ENCODE measurements at regions not wholly inside any gene's neighbourhood (a gene's known extent, or its start where the extent isn't known, plus 50 kb on each side); places are given as distances from the start of the nearest gene placed in this dataset.

DNA sequence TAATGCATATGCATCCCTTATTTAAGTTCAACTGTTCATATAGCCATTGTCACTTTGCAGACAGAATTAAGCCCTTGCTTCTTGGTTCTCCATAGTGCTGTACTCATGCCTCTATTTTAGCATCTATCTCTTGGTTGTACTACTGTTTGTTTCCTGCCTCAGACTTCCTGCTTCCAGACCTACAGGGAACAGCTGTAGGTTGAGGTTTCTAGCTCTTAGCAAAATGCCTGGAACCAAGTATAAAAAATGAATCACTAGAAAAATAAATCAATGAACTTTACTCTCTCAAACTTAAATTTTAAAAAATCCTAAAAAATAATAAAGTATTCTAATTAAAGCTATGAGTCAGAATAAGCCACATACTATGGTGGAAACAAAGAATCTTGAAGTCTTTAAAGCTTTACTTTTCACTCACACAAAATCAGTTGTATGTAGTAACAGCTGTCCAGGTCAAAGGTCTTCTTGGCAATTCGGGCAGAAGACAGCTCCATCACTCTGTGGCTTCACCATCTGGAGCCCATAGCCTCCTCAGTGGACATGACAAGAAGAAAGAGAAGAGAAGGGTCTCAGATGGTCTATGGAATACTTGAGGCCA is 1228.1 kb upstream of the GYPC start:
- no peak overlapping the region for H3K27ac ChIP-seq (ENCODE audit: low read depth, low read length)
- H3K27me3 ChIP-seq (ENCODE audit: control insufficient read depth in 3 of 3, insufficient read depth in 3 of 3, low read length in 3 of 3): no peaks in the 10 kb centered on the region
- H3K4me3 ChIP-seq (ENCODE audit: low read length in 3 of 3): no peak overlapping the region

DNA sequence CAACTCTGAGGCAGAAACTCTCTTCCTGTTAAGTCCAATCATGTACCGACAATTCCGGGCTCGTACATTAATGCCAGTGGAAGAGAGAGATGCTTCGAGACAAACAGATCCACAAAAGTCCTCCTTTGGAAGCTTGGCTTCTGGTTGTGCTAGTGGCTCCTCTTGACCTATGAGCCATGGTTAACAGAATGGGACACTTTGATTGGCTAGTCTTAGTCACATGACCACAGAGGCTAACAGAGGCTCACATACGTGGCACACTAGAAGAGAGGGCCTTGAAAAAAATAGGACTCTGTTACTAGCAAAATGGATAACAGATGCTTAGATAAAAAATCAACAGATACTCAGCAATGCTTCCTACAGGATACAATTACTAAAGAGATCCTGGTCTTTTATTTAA is 1211.9 kb upstream of the GYPC start:
- Histone ChIP-seq H3K27me3 (ENCODE audit: control insufficient read depth in 3 of 3, insufficient read depth in 3 of 3, low read length in 3 of 3) (no peaks in the 10 kb centered on the region), H3K9me3 (ENCODE audit: control insufficient read depth in 3 of 3, low read length in 3 of 3) (no peaks in the 10 kb centered on the region), H3K4me1 (ENCODE audit: control insufficient read depth in 3 of 3, insufficient read depth in 3 of 3, low read length in 3 of 3) (no peaks in the 10 kb centered on the region), H3K36me3 (ENCODE audit: control insufficient read depth in 3 of 3, insufficient read depth in 3 of 3, low read length in 3 of 3) (no peaks in the 10 kb centered on the region), H3K27ac (ENCODE audit: low read depth, low read length) (no peak overlapping the region), H3K9ac (ENCODE audit: low read depth in 1 of 3, low read length in 3 of 3) (no peak overlapping the region), H3K4me3 (ENCODE audit: low read length in 3 of 3) (no peak overlapping the region)

More for the DNA sequence above, 1228.1 kb upstream of the GYPC start:
- H3K36me3 ChIP-seq (ENCODE audit: control insufficient read depth in 3 of 3, insufficient read depth in 3 of 3, low read length in 3 of 3): no peaks in the 10 kb centered on the region
- no peaks in the 10 kb centered on the region for H3K9me3 ChIP-seq (ENCODE audit: control insufficient read depth in 3 of 3, low read length in 3 of 3)
- no peak overlapping the region for H3K9ac ChIP-seq (ENCODE audit: low read depth in 1 of 3, low read length in 3 of 3)
- H3K4me1 ChIP-seq (ENCODE audit: control insufficient read depth in 3 of 3, insufficient read depth in 3 of 3, low read length in 3 of 3): no peaks in the 10 kb centered on the region

- Histone ChIP-seq H3K4me1 (ENCODE audit: control insufficient read depth in 3 of 3, insufficient read depth in 3 of 3, low read length in 3 of 3) (no peaks in the 10 kb centered on the region), H3K9ac (ENCODE audit: low read depth in 1 of 3, low read length in 3 of 3) (no peak overlapping the region), H3K9me3 (ENCODE audit: control insufficient read depth in 3 of 3, low read length in 3 of 3) (no peaks in the 10 kb centered on the region), H3K36me3 (ENCODE audit: control insufficient read depth in 3 of 3, insufficient read depth in 3 of 3, low read length in 3 of 3) (no peaks in the 10 kb centered on the region), H3K27me3 (ENCODE audit: control insufficient read depth in 3 of 3, insufficient read depth in 3 of 3, low read length in 3 of 3) (no peaks in the 10 kb centered on the region), H3K4me3 (ENCODE audit: low read length in 3 of 3) (no peak overlapping the region), H3K27ac (ENCODE audit: low read depth, low read length) (no peak overlapping the region)
Observed at GRCh38 chr2:125445495-125445894, 1210.5 kb upstream of the GYPC start.

- no peaks in the 10 kb centered on the region for H3K4me1 ChIP-seq (ENCODE audit: control insufficient read depth in 3 of 3, insufficient read depth in 3 of 3, low read length in 3 of 3)
- H3K27ac ChIP-seq (ENCODE audit: low read depth, low read length): no peak overlapping the region
- H3K9ac ChIP-seq (ENCODE audit: low read depth in 1 of 3, low read length in 3 of 3): no peak overlapping the region
- H3K36me3 ChIP-seq (ENCODE audit: control insufficient read depth in 3 of 3, insufficient read depth in 3 of 3, low read length in 3 of 3): no peaks in the 10 kb centered on the region
- H3K27me3 ChIP-seq (ENCODE audit: control insufficient read depth in 3 of 3, insufficient read depth in 3 of 3, low read length in 3 of 3): no peaks in the 10 kb centered on the region
- H3K4me3 ChIP-seq (ENCODE audit: low read length in 3 of 3): no peak overlapping the region
- no peaks in the 10 kb centered on the region for H3K9me3 ChIP-seq (ENCODE audit: control insufficient read depth in 3 of 3, low read length in 3 of 3)
Observed at GRCh38 chr2:125450092-125450491, 1205.9 kb upstream of the GYPC start.

GRCh38 chr2:125455110-125455509 is 1200.8 kb upstream of the GYPC start:
- no peak overlapping the region for H3K4me3 ChIP-seq (ENCODE audit: low read length in 3 of 3)
- no peaks in the 10 kb centered on the region for H3K4me1 ChIP-seq (ENCODE audit: control insufficient read depth in 3 of 3, insufficient read depth in 3 of 3, low read length in 3 of 3)
- H3K9ac ChIP-seq (ENCODE audit: low read depth in 1 of 3, low read length in 3 of 3): no peak overlapping the region
- H3K27ac ChIP-seq (ENCODE audit: low read depth, low read length): no peak overlapping the region
- H3K9me3 ChIP-seq (ENCODE audit: control insufficient read depth in 3 of 3, low read length in 3 of 3): no peaks in the 10 kb centered on the region
- no peaks in the 10 kb centered on the region for H3K36me3 ChIP-seq (ENCODE audit: control insufficient read depth in 3 of 3, insufficient read depth in 3 of 3, low read length in 3 of 3)
- no peaks in the 10 kb centered on the region for H3K27me3 ChIP-seq (ENCODE audit: control insufficient read depth in 3 of 3, insufficient read depth in 3 of 3, low read length in 3 of 3)

GRCh38 chr2:125456693-125457363 is 1199.1 kb upstream of the GYPC start:
- no peaks in the 10 kb centered on the region for H3K36me3 ChIP-seq (ENCODE audit: control insufficient read depth in 3 of 3, insufficient read depth in 3 of 3, low read length in 3 of 3)
- H3K27me3 ChIP-seq (ENCODE audit: control insufficient read depth in 3 of 3, insufficient read depth in 3 of 3, low read length in 3 of 3): no peaks in the 10 kb centered on the region
- H3K9ac ChIP-seq (ENCODE audit: low read depth in 1 of 3, low read length in 3 of 3): no peak overlapping the region
- H3K4me3 ChIP-seq (ENCODE audit: low read length in 3 of 3): no peak overlapping the region
- H3K9me3 ChIP-seq (ENCODE audit: control insufficient read depth in 3 of 3, low read length in 3 of 3): no peaks in the 10 kb centered on the region
- H3K4me1 ChIP-seq (ENCODE audit: control insufficient read depth in 3 of 3, insufficient read depth in 3 of 3, low read length in 3 of 3): no peaks in the 10 kb centered on the region
- H3K27ac ChIP-seq (ENCODE audit: low read depth, low read length): no peak overlapping the region

DNA sequence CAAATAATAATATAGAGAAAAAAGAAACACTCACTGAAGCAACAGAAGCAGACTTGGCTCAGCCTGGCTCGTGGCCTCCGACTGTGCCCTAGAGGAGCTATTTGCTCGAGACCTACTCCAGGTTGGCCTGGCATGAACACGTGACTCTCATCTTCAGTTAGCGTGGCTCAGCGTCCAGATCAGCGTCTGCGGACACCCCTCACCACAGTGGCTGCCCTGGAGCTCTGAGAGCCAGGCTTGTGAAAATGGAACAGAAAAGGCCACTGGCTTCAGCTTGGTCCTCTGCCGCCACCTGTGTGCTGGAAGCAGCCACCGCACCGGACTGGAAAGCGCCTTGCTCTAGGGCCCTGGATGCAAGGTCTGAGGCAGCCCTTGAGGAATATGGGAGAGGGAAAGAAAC is 1184.0 kb upstream of the GYPC start:
- Histone ChIP-seq H3K27ac (ENCODE audit: low read depth, low read length) (no peak overlapping the region), H3K4me3 (ENCODE audit: low read length in 3 of 3) (no peak overlapping the region), H3K4me1 (ENCODE audit: control insufficient read depth in 3 of 3, insufficient read depth in 3 of 3, low read length in 3 of 3) (no peaks in the 10 kb centered on the region), H3K9me3 (ENCODE audit: control insufficient read depth in 3 of 3, low read length in 3 of 3) (peaks cover 0 to 3% (median 0%) of the 10 kb centered on the region in 3 donors), H3K9ac (ENCODE audit: low read depth in 1 of 3, low read length in 3 of 3) (no peak overlapping the region), H3K36me3 (ENCODE audit: control insufficient read depth in 3 of 3, insufficient read depth in 3 of 3, low read length in 3 of 3) (no peaks in the 10 kb centered on the region), H3K27me3 (ENCODE audit: control insufficient read depth in 3 of 3, insufficient read depth in 3 of 3, low read length in 3 of 3) (no peaks in the 10 kb centered on the region)

GRCh38 chr2:125479143-125479636 is 1176.8 kb upstream of the GYPC start:
- Histone ChIP-seq H3K27me3 (ENCODE audit: control insufficient read depth in 3 of 3, insufficient read depth in 3 of 3, low read length in 3 of 3) (no peaks in the 10 kb centered on the region), H3K9ac (ENCODE audit: low read depth in 1 of 3, low read length in 3 of 3) (no peak overlapping the region), H3K4me3 (ENCODE audit: low read length in 3 of 3) (no peak overlapping the region), H3K36me3 (ENCODE audit: control insufficient read depth in 3 of 3, insufficient read depth in 3 of 3, low read length in 3 of 3) (no peaks in the 10 kb centered on the region), H3K27ac (ENCODE audit: low read depth, low read length) (no peak overlapping the region), H3K9me3 (ENCODE audit: control insufficient read depth in 3 of 3, low read length in 3 of 3) (peaks cover 0 to 3% (median 0%) of the 10 kb centered on the region in 3 donors), H3K4me1 (ENCODE audit: control insufficient read depth in 3 of 3, insufficient read depth in 3 of 3, low read length in 3 of 3) (no peaks in the 10 kb centered on the region)

GRCh38 chr2:125490308-125490707 is 1165.7 kb upstream of the GYPC start:
- H3K36me3 ChIP-seq (ENCODE audit: control insufficient read depth in 3 of 3, insufficient read depth in 3 of 3, low read length in 3 of 3): no peaks in the 10 kb centered on the region
- H3K4me1 ChIP-seq (ENCODE audit: control insufficient read depth in 3 of 3, insufficient read depth in 3 of 3, low read length in 3 of 3): no peaks in the 10 kb centered on the region
- H3K4me3 ChIP-seq (ENCODE audit: low read length in 3 of 3): no peak overlapping the region
- H3K9me3 ChIP-seq (ENCODE audit: control insufficient read depth in 3 of 3, low read length in 3 of 3): no peaks in the 10 kb centered on the region
- no peak overlapping the region for H3K27ac ChIP-seq (ENCODE audit: low read depth, low read length)
- H3K27me3 ChIP-seq (ENCODE audit: control insufficient read depth in 3 of 3, insufficient read depth in 3 of 3, low read length in 3 of 3): no peaks in the 10 kb centered on the region
- no peak overlapping the region for H3K9ac ChIP-seq (ENCODE audit: low read depth in 1 of 3, low read length in 3 of 3)

GRCh38 chr2:125491663-125492062 is 1164.3 kb upstream of the GYPC start:
- H3K4me3 ChIP-seq (ENCODE audit: low read length in 3 of 3): no peak overlapping the region
- H3K9ac ChIP-seq (ENCODE audit: low read depth in 1 of 3, low read length in 3 of 3): no peak overlapping the region
- H3K27ac ChIP-seq (ENCODE audit: low read depth, low read length): no peak overlapping the region
- no peaks in the 10 kb centered on the region for H3K36me3 ChIP-seq (ENCODE audit: control insufficient read depth in 3 of 3, insufficient read depth in 3 of 3, low read length in 3 of 3)
- H3K9me3 ChIP-seq (ENCODE audit: control insufficient read depth in 3 of 3, low read length in 3 of 3): no peaks in the 10 kb centered on the region
- H3K27me3 ChIP-seq (ENCODE audit: control insufficient read depth in 3 of 3, insufficient read depth in 3 of 3, low read length in 3 of 3): no peaks in the 10 kb centered on the region
- no peaks in the 10 kb centered on the region for H3K4me1 ChIP-seq (ENCODE audit: control insufficient read depth in 3 of 3, insufficient read depth in 3 of 3, low read length in 3 of 3)
